OCI-LY7 (cell line): ENCODE measurements at regions not wholly inside any gene's neighbourhood (a gene's known extent, or its start where the extent isn't known, plus 50 kb on each side); places are given as distances from the start of the nearest gene placed in this dataset.

Source experiments
- EZH2phosphoT487 ChIP-seq: fragments of 200-600 bp; sonication (generic); IDR thresholded peaks from 2 replicates; pipeline ENCODE4 v1.6.1; 2018; ENCODE audit warnings: low read depth, borderline replicate concordance, mild to moderate bottlenecking, mixed run types, antibody characterized with exemption, low read length, moderate library complexity, mixed read lengths
- TF ChIP-seq, protein P1 (sequence below): fragments of 200-600 bp; sonication (generic); conservative IDR thresholded peaks from 2 replicates; pipeline ENCODE4 v1.5.1; 2014; ENCODE audit warnings: mild to moderate bottlenecking, antibody characterized with exemption, low read length, moderate library complexity, mixed read lengths

DNA sequence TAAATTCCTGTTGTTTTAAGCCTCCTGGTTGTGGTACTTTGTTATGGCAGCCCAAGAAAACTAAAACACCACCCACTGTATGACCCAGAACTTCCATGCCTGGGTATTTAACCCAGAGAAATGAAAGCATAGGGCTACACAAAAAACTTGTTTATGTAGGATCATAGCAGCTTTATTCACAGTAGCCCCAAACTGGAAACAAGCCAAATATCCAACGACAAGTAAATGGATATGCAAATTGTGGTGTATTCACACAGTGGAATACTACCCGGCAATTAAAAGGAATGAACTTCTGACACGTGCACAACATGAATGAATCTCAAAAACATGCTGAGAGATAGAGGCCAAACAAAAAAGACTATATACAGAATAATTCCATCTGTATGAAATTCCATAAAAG is 62.2 kb upstream of the NAV2 start:
- TF ChIP-seq, protein P1, sequence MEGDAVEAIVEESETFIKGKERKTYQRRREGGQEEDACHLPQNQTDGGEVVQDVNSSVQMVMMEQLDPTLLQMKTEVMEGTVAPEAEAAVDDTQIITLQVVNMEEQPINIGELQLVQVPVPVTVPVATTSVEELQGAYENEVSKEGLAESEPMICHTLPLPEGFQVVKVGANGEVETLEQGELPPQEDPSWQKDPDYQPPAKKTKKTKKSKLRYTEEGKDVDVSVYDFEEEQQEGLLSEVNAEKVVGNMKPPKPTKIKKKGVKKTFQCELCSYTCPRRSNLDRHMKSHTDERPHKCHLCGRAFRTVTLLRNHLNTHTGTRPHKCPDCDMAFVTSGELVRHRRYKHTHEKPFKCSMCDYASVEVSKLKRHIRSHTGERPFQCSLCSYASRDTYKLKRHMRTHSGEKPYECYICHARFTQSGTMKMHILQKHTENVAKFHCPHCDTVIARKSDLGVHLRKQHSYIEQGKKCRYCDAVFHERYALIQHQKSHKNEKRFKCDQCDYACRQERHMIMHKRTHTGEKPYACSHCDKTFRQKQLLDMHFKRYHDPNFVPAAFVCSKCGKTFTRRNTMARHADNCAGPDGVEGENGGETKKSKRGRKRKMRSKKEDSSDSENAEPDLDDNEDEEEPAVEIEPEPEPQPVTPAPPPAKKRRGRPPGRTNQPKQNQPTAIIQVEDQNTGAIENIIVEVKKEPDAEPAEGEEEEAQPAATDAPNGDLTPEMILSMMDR = no peak
- TF ChIP-seq EZH2phosphoT487 = no peak
